Fibroblast of the aortic adventitia (primary cell): ENCODE measurements at regions not wholly inside any gene's neighbourhood (a gene's known extent, or its start where the extent isn't known, plus 50 kb on each side); places are given as distances from the start of the nearest gene placed in this dataset.

Experiments used
- DNase-seq: peaks from one replicate; pipeline ENCODE4 v3.0.0-alpha.2; 2010; ENCODE audit warnings: low read depth
- H3K4me3 ChIP-seq: 2 replicates; pipeline ENCODE4 v1.5.1; 2011; ENCODE audit warnings: low read depth, mild to moderate bottlenecking, control low read depth, low read length, moderate library complexity
- TF ChIP-seq, protein P1 (sequence below): IDR thresholded peaks from 2 replicates; pipeline ENCODE4 v1.5.1; 2011; ENCODE audit warnings: mild to moderate bottlenecking, low read length, control low read depth, inconsistent platforms; ENCODE audit not compliant: insufficient read depth

DNA sequence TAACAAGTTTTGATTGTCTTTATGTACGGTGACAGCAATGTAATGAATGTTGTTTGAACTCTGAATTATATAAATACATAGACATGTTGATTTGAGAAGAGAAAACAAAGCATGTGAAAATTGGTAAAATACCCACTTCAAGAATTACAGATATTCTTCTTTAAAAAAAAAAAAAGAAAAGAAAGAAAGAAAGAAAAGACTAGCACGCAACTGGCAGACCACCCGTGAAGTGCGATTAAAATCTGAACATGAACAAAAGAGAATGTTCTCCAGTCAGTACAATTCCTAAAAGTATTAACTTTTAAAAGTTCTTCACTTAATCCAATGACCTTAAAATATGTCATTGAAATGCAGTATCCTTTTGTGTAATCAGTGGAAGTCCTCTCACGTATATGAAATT is 434.9 kb downstream of the TFAP2A start:
- H3K4me3 ChIP-seq: no peak overlapping the region
- no peak for DNase-seq
- TF ChIP-seq, protein P1, sequence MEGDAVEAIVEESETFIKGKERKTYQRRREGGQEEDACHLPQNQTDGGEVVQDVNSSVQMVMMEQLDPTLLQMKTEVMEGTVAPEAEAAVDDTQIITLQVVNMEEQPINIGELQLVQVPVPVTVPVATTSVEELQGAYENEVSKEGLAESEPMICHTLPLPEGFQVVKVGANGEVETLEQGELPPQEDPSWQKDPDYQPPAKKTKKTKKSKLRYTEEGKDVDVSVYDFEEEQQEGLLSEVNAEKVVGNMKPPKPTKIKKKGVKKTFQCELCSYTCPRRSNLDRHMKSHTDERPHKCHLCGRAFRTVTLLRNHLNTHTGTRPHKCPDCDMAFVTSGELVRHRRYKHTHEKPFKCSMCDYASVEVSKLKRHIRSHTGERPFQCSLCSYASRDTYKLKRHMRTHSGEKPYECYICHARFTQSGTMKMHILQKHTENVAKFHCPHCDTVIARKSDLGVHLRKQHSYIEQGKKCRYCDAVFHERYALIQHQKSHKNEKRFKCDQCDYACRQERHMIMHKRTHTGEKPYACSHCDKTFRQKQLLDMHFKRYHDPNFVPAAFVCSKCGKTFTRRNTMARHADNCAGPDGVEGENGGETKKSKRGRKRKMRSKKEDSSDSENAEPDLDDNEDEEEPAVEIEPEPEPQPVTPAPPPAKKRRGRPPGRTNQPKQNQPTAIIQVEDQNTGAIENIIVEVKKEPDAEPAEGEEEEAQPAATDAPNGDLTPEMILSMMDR: no peak

DNA sequence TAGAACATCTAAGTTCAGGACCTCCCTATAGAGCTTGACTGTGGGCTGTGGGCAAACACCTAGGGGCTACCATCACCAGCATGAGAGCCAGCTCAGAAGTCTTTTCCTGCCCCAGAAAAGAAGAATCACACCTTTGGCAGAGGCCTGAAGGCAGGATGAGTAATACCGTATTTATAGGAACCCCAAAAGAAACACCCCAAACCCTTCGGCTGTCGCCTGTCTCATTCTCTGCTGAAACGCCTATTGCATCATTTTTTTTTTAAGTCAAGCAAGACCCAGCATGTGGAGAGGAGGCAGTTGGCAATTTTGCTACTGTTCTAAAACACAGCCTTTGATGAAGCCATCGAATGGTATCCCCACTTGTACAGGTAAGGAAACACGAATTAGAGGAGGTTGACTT is 436.4 kb downstream of the TFAP2A start:
- TF ChIP-seq, protein P1: no peak
- DNase-seq: no peak
- no peak overlapping the region for H3K4me3 ChIP-seq

DNA sequence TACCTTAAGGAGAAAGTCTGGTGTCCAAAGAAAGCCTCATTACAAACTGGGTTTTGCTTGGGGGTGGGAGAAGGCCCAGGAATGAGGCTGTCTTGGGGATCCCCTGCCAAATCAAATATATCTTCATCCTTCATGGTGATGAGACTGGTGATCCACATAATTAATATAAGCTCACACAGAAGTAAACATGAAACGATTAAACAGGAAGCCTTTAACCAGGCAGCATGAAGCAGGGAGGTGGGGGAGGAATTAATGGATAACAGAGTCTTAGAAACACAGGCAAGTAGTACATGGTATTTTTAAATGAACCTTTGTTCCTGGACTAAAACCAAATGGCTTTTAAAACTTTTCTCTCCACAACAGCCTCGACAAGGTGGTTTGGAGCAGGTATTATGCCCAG is 437.5 kb downstream of the TFAP2A start:
- TF ChIP-seq, protein P1: no peak

DNA sequence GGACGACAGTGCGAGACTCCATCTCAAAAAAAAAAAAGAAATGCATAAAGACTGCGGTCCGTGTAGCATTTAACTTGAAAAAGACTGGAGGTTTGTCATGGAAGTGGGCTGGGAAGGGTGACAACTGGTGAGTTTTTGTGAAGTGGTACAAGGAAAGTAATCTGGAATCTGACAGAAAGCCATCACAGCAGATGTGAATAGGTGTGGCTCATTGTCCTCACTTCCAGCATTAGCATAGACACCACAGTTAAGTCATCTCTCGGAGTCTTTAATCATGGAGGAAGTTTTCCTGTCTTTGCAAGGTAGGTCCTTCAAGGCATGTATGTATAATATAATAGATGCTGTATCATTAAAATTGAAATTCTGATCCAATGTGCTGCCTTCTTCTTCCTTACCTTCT is 453.2 kb downstream of the TFAP2A start:
- no peak overlapping the region for H3K4me3 ChIP-seq
- DNase-seq: no peak
- TF ChIP-seq, protein P1: no peak

More for the DNA sequence above, 437.5 kb downstream of the TFAP2A start:
- H3K4me3 ChIP-seq: no peak overlapping the region
- DNase-seq: no peak

DNA sequence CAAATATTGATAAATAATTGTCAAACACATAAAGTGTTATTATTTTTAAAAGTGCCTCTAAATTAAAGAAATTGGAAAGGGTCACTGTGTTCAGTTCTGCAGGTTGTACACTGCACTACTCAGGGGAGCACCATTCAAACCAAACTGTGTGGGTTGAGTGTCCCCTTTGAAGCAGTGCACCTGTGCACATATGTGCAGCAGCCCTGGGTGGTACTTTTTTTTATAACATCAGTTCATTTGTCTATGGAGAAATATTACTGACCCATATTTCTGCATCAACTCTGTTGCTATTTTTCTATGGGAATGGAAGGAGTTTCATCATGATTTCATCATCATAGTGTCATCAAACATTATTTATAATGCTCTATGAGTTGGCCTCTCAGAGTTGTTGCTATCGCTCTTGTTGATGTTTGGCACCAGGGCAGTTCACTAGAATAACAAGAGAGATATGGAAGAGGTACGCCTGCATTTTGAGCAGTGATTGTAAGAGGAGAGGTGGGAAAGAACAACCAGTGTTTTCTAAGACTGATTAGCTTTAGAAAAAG is 457.6 kb downstream of the TFAP2A start:
- no peak for DNase-seq
- H3K4me3 ChIP-seq: no peak overlapping the region
- TF ChIP-seq, protein P1: no peak

DNA sequence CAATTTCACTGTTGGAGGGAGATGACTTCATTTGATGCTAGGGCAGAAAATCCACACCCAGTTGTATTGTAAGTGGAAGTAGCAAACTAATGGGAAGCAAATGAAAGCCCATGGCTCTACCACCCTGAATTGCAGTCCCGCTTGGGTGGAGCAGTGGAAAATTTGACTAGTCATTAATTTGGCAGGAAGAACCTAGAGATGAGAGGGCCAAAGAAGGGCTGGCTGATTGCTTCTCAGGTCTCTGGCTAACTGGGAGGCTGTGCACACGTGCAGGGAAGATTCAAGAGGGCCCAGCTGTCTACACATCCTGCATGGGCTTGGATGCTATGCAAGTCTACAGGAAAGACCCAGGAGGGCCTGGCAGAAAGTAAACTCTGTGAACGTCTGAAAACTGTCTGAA is 466.2 kb downstream of the TFAP2A start:
- DNase-seq: peak; percentile 7
- no peak overlapping the region for H3K4me3 ChIP-seq
- TF ChIP-seq, protein P1: no peak

DNA sequence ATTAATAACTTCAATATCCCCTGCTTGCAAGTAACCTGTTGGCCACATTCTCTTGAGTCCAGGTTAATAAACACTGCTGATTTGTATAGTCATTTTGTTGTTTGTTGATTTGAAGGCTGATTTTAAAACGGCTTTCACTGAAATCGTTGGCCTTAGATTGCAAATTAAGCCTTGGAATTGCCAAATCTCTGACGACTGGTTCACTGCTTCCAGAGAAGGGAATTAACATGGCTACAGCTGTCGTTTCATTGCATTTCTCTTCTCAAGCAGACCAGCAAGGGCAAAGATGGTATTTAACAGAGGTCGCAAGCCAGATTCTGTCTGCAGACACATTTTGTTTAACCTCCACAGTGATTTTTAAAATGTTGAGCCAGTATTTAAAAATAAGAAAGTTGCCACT is 470.9 kb downstream of the TFAP2A start:
- TF ChIP-seq, protein P1: no peak
- no peak overlapping the region for H3K4me3 ChIP-seq
- no peak for DNase-seq
